GM23338 (cell line): ENCODE measurements at regions not wholly inside any gene's neighbourhood (a gene's known extent, or its start where the extent isn't known, plus 50 kb on each side); places are given as distances from the start of the nearest gene placed in this dataset.

Source experiments
- ATAC-seq: fragments of 200-7000 bp; cut with Tn5 transposase; 3 replicates; pipeline ENCODE4 v1.9.1; 2020
- DNase-seq: peaks from one replicate; pipeline ENCODE4 v3.0.0-alpha.2; 2015; ENCODE audit warnings: low spot score
- H2AFZ ChIP-seq: fragments of 200-600 bp; sonication (generic); 2 replicates; pipeline ENCODE4 v1.8.0; 2016; ENCODE audit warnings: antibody characterized with exemption, mild to moderate bottlenecking, moderate library complexity
- H3F3A ChIP-seq: fragments of 200-600 bp; sonication (generic); replicated peaks from 2 replicates; pipeline ENCODE4 v1.8.0; 2017; ENCODE audit warnings: antibody characterized with exemption, mixed run types, low read depth
- H3K27ac ChIP-seq: fragments of 200-600 bp; sonication (generic); 2 replicates; pipeline ENCODE4 v1.6.1; 2016; ENCODE audit warnings: low read depth
- H3K27me3 ChIP-seq: fragments of 200-600 bp; sonication (generic); 2 replicates; pipeline ENCODE4 v1.8.0; 2016; ENCODE audit warnings: mild to moderate bottlenecking, mixed run types, moderate library complexity; ENCODE audit not compliant: insufficient read depth
- H3K36me3 ChIP-seq: fragments of 200-600 bp; sonication (generic); 2 replicates; pipeline ENCODE4 v1.8.0; 2016; ENCODE audit warnings: mild to moderate bottlenecking; ENCODE audit not compliant: insufficient read depth
- H3K4me1 ChIP-seq: fragments of 200-600 bp; sonication (generic); 2 replicates; pipeline ENCODE4 v1.8.0; 2016; ENCODE audit warnings: mild to moderate bottlenecking, moderate library complexity; ENCODE audit not compliant: insufficient read depth
- H3K4me2 ChIP-seq: fragments of 200-600 bp; sonication (generic); 2 replicates; pipeline ENCODE4 v1.7.1; 2017; ENCODE audit warnings: mixed run types
- H3K4me3 ChIP-seq: fragments of 200-600 bp; sonication (generic); 2 replicates; pipeline ENCODE4 v1.6.1; 2016; ENCODE audit warnings: mixed run types
- H3K79me2 ChIP-seq: fragments of 200-600 bp; sonication (generic); replicated peaks from 2 replicates; pipeline ENCODE4 v1.8.0; 2017; ENCODE audit warnings: mild to moderate bottlenecking; ENCODE audit not compliant: insufficient read depth
- H3K9me2 ChIP-seq: fragments of 200-600 bp; sonication (generic); 2 replicates; pipeline ENCODE4 v1.8.0; 2017; ENCODE audit not compliant: insufficient read depth
- H4K20me1 ChIP-seq: fragments of 200-600 bp; sonication (generic); replicated peaks from 2 replicates; pipeline ENCODE4 v1.8.0; 2017; ENCODE audit warnings: mild to moderate bottlenecking; ENCODE audit not compliant: insufficient read depth
- H3K27ac Mint-ChIP-seq: 2 replicates; pipeline ENCODE4 v1.8.0; 2020; ENCODE audit warnings: inconsistent platforms, mild to moderate bottlenecking, moderate library complexity, mixed read lengths
- H3K27me3 Mint-ChIP-seq: 3 replicates; pipeline ENCODE4 v1.8.0; 2022; ENCODE audit warnings: low read depth, mild to moderate bottlenecking, moderate library complexity, mixed read lengths, inconsistent platforms; ENCODE audit not compliant: insufficient read depth, poor library complexity
- H3K36me3 Mint-ChIP-seq: 3 replicates; pipeline ENCODE4 v1.8.0; 2021; ENCODE audit warnings: low read depth, mild to moderate bottlenecking, inconsistent platforms, moderate library complexity, mixed read lengths
- H3K4me1 Mint-ChIP-seq: 3 replicates; pipeline ENCODE4 v1.8.0; 2020; ENCODE audit warnings: mild to moderate bottlenecking, inconsistent platforms, mixed read lengths
- H3K4me3 Mint-ChIP-seq: 3 replicates; pipeline ENCODE4 v1.8.0; 2021; ENCODE audit warnings: moderate library complexity, mild to moderate bottlenecking, inconsistent platforms, mixed read lengths
- H3K9me3 Mint-ChIP-seq: 3 replicates; pipeline ENCODE4 v1.8.0; 2020; ENCODE audit warnings: moderate library complexity, mild to moderate bottlenecking, inconsistent platforms, mixed read lengths
- CREB1 ChIP-seq: fragments of 250-450 bp; sonication (Bioruptor Pico); IDR thresholded peaks from 2 replicates; pipeline ENCODE4 v1.5.0; 2020; ENCODE audit warnings: low read depth, mild to moderate bottlenecking, moderate library complexity
- CTCF ChIP-seq, 2 experiments: fragments of 200-600 bp in 1 of 2; sonication (generic) in 1 of 2; conservative IDR thresholded peaks; 2 replicates each; pipeline versions ENCODE4 v1.5.1 to v1.6.1; 2016 to 2017; ENCODE audit warnings: antibody characterized with exemption in 2 of 2, low read depth in 2 of 2, mild to moderate bottlenecking in 2 of 2, moderate library complexity in 1 of 2
- EZH2 ChIP-seq: fragments of 200-600 bp; sonication (generic); IDR thresholded peaks from one replicate; pipeline ENCODE4 v1.8.0; 2017; ENCODE audit warnings: antibody characterized with exemption, mild to moderate bottlenecking, low read depth; ENCODE audit not compliant: unreplicated experiment
- EZH2phosphoT487 ChIP-seq: fragments of 200-600 bp; sonication (generic); IDR thresholded peaks from one replicate; pipeline ENCODE4 v1.8.1; 2018; ENCODE audit warnings: antibody characterized with exemption; ENCODE audit not compliant: unreplicated experiment
- JUNB ChIP-seq: IDR thresholded peaks from one replicate; pipeline ENCODE4 v1.6.1; 2016; ENCODE audit warnings: antibody characterized with exemption; ENCODE audit not compliant: unreplicated experiment
- NANOG ChIP-seq: IDR thresholded peaks from 2 replicates; pipeline ENCODE4 v1.6.1; 2016; ENCODE audit warnings: antibody characterized with exemption, borderline replicate concordance
- POLR2AphosphoS5 ChIP-seq: IDR thresholded peaks from 2 replicates; pipeline ENCODE4 v1.6.1; 2016; ENCODE audit warnings: antibody characterized with exemption, low read depth
- REST ChIP-seq: IDR thresholded peaks from one replicate; pipeline ENCODE4 v1.6.1; 2018; ENCODE audit warnings: antibody characterized with exemption; ENCODE audit not compliant: unreplicated experiment
- STAT1 ChIP-seq: IDR thresholded peaks from one replicate; pipeline ENCODE4 v1.6.1; 2016; ENCODE audit warnings: antibody characterized with exemption; ENCODE audit not compliant: unreplicated experiment
- ZNF114 ChIP-seq: fragments of 250-450 bp; sonication (Bioruptor Pico); IDR thresholded peaks from 2 replicates; pipeline ENCODE4 v1.5.0; 2020; ENCODE audit warnings: mild to moderate bottlenecking, moderate library complexity
- ZNF331 ChIP-seq: fragments of 250-450 bp; sonication (Bioruptor Pico); IDR thresholded peaks from 2 replicates; pipeline ENCODE4 v1.5.0; 2020; ENCODE audit warnings: low read depth, mild to moderate bottlenecking, moderate library complexity
- ZNF462 ChIP-seq: fragments of 250-450 bp; sonication (Bioruptor Pico); IDR thresholded peaks from 2 replicates; pipeline ENCODE4 v1.5.0; 2020; ENCODE audit warnings: mild to moderate bottlenecking, moderate library complexity
- TF ChIP-seq, protein P1 (sequence below): IDR thresholded peaks from 2 replicates; pipeline ENCODE4 v1.6.1; 2016; ENCODE audit warnings: antibody characterized with exemption

- Histone ChIP-seq H3K4me3 (no peak overlapping the region), H3K79me2 (no peaks in the 10 kb centered on the region), H4K20me1 (no peaks in the 10 kb centered on the region), H3K36me3 (no peaks in the 10 kb centered on the region), H3K4me1 (peaks cover 24% of the 10 kb centered on the region), H3K27ac (no peak overlapping the region), H3F3A (peaks cover 22% of the 10 kb centered on the region), H3K27me3 (no peaks in the 10 kb centered on the region), H2AFZ (peak overlapping the region; percentile 81), H3K4me2 (no peak overlapping the region), H3K9me2 (peaks cover 9% of the 10 kb centered on the region; the same call in 1 of the 2 replicates)
- DNase-seq = no peak
- Mint-ChIP-seq H3K27me3 (peaks cover 12% of the 10 kb centered on the region), H3K4me3 (no peak overlapping the region), H3K4me1 (peaks cover 38% of the 10 kb centered on the region), H3K9me3 (no peaks in the 10 kb centered on the region), H3K36me3 (no peaks in the 10 kb centered on the region), H3K27ac (no peak overlapping the region)
- ATAC-seq = no peak
- TF ChIP-seq, protein P1, sequence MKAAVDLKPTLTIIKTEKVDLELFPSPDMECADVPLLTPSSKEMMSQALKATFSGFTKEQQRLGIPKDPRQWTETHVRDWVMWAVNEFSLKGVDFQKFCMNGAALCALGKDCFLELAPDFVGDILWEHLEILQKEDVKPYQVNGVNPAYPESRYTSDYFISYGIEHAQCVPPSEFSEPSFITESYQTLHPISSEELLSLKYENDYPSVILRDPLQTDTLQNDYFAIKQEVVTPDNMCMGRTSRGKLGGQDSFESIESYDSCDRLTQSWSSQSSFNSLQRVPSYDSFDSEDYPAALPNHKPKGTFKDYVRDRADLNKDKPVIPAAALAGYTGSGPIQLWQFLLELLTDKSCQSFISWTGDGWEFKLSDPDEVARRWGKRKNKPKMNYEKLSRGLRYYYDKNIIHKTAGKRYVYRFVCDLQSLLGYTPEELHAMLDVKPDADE = no peak
- TF ChIP-seq POLR2AphosphoS5 = no peak
- no peak for TF ChIP-seq EZH2phosphoT487
- no peak for TF ChIP-seq ZNF114
- no peak for TF ChIP-seq ZNF331 (CRISPR knock-in tag)
- no peak for TF ChIP-seq ZNF462 (CRISPR knock-in tag)
- TF ChIP-seq JUNB = no peak
- no peak for TF ChIP-seq CTCF (conservative IDR thresholded peaks at IDR 0.05; ENCODE audit: low read depth in 2 of 2)
- TF ChIP-seq CREB1 (CRISPR knock-in tag) = no peak
- TF ChIP-seq REST = no peak
- no peak for TF ChIP-seq EZH2
- no peak for TF ChIP-seq STAT1
- TF ChIP-seq NANOG = no peak
Observed at GRCh38 chr2:237208373-237209260, 122.9 kb downstream of the COPS8 start.
